ENCODE measurements at regions not wholly inside any gene's neighbourhood (a gene's known extent, or its start where the extent isn't known, plus 50 kb on each side); places are given as distances from the start of the nearest gene placed in this dataset.

DNA sequence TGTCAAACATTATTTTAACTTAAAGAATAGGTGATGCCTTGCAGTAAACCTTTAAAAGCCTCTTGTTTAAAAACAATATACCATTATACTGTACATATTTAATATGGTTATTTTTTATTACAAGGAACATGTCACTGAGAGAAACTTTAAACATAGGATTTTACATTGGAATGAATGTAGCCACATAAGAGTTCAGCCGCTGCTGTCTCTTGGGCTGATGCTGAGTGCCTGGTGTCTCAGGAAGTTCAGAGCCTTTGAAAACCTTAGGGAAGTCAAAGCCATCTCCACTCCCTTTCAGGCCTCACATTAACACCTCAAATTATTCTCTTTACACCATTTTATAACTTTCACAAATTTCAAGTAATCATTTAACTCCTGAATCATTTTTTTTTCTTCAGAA is 93.5 kb upstream of the DKK2 start (continued):
- TF ChIP-seq, protein P1, sequence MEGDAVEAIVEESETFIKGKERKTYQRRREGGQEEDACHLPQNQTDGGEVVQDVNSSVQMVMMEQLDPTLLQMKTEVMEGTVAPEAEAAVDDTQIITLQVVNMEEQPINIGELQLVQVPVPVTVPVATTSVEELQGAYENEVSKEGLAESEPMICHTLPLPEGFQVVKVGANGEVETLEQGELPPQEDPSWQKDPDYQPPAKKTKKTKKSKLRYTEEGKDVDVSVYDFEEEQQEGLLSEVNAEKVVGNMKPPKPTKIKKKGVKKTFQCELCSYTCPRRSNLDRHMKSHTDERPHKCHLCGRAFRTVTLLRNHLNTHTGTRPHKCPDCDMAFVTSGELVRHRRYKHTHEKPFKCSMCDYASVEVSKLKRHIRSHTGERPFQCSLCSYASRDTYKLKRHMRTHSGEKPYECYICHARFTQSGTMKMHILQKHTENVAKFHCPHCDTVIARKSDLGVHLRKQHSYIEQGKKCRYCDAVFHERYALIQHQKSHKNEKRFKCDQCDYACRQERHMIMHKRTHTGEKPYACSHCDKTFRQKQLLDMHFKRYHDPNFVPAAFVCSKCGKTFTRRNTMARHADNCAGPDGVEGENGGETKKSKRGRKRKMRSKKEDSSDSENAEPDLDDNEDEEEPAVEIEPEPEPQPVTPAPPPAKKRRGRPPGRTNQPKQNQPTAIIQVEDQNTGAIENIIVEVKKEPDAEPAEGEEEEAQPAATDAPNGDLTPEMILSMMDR (conservative IDR thresholded peaks at IDR 0.05; ENCODE audit: low read depth in 2 of 2) = no peak
- TF ChIP-seq POLR2AphosphoS5 (IDR thresholded peaks at IDR 0.05; ENCODE audit: low read depth) = no peak
- TF ChIP-seq, protein P2, sequence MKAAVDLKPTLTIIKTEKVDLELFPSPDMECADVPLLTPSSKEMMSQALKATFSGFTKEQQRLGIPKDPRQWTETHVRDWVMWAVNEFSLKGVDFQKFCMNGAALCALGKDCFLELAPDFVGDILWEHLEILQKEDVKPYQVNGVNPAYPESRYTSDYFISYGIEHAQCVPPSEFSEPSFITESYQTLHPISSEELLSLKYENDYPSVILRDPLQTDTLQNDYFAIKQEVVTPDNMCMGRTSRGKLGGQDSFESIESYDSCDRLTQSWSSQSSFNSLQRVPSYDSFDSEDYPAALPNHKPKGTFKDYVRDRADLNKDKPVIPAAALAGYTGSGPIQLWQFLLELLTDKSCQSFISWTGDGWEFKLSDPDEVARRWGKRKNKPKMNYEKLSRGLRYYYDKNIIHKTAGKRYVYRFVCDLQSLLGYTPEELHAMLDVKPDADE (IDR thresholded peaks at IDR 0.05) = no peak

DNA sequence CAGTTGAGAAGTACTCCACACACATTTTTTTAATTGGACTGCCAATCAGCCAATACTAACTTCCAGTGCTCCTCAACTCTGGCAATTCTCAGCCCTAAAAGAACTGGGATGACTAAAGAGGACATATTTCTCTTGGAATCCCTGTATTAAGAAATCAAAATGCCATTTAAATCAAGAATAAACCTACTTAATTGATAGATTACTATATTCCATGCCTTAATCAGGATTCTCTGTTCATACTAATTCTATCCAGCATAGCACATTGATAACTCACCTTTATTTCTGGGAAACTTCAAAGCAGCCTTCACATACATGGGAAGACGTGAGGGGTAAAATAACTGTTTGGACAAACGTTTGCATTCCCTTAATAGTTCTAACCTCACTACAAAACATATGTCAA is 93.0 kb upstream of the DKK2 start:
- H3K27ac ChIP-seq (ENCODE audit: low read depth) = no peak overlapping the region
- H3K27ac Mint-ChIP-seq = no peak overlapping the region
- no peak overlapping the region for H3K4me2 ChIP-seq
- no peaks in the 10 kb centered on the region for H3K9me3 Mint-ChIP-seq
- H3K4me3 Mint-ChIP-seq = no peak overlapping the region
- H2AFZ ChIP-seq = no peak overlapping the region
- H3K27me3 Mint-ChIP-seq (ENCODE audit: insufficient read depth, low read depth, poor library complexity) = peaks cover 3% of the 10 kb centered on the region
- DNase-seq (ENCODE audit: low spot score) (no peak), ATAC-seq (no peak)
- no peak overlapping the region for H3K4me3 ChIP-seq
- H3K27me3 ChIP-seq (ENCODE audit: insufficient read depth) = no peaks in the 10 kb centered on the region
- H3K9me2 ChIP-seq (ENCODE audit: insufficient read depth) = no peaks in the 10 kb centered on the region
- H3K36me3 Mint-ChIP-seq (ENCODE audit: low read depth) = no peaks in the 10 kb centered on the region
- no peak for TF ChIP-seq EZH2phosphoT487 (IDR thresholded peaks at IDR 0.05; ENCODE audit: unreplicated experiment)
- no peak for TF ChIP-seq POLR2AphosphoS5 (IDR thresholded peaks at IDR 0.05; ENCODE audit: low read depth)
- TF ChIP-seq ZNF331 (CRISPR knock-in tag; IDR thresholded peaks at IDR 0.05; ENCODE audit: low read depth) = no peak
- TF ChIP-seq REST (IDR thresholded peaks at IDR 0.05; ENCODE audit: unreplicated experiment) = no peak
- no peak for TF ChIP-seq CREB1 (CRISPR knock-in tag; IDR thresholded peaks at IDR 0.05; ENCODE audit: low read depth)
- no peaks in the 10 kb centered on the region for H3K36me3 ChIP-seq (ENCODE audit: insufficient read depth)
- H4K20me1 ChIP-seq (replicated peaks; ENCODE audit: insufficient read depth) = no peaks in the 10 kb centered on the region
- H3F3A ChIP-seq (replicated peaks; ENCODE audit: low read depth) = no peaks in the 10 kb centered on the region
- peaks cover 7% of the 10 kb centered on the region for H3K4me1 Mint-ChIP-seq
- no peaks in the 10 kb centered on the region for H3K79me2 ChIP-seq (replicated peaks; ENCODE audit: insufficient read depth)
- H3K4me1 ChIP-seq (ENCODE audit: insufficient read depth) = peaks cover 7% of the 10 kb centered on the region; the same call in 1 of the 2 replicates

- Mint-ChIP-seq H3K4me1 (peaks cover 7% of the 10 kb centered on the region), H3K9me3 (no peaks in the 10 kb centered on the region), H3K36me3 (ENCODE audit: low read depth) (no peaks in the 10 kb centered on the region), H3K27me3 (ENCODE audit: insufficient read depth, low read depth, poor library complexity) (peaks cover 3% of the 10 kb centered on the region), H3K4me3 (no peak overlapping the region), H3K27ac (no peak overlapping the region)
- Histone ChIP-seq H3F3A (replicated peaks; ENCODE audit: low read depth) (no peaks in the 10 kb centered on the region), H4K20me1 (replicated peaks; ENCODE audit: insufficient read depth) (no peaks in the 10 kb centered on the region), H3K79me2 (replicated peaks; ENCODE audit: insufficient read depth) (no peaks in the 10 kb centered on the region), H2AFZ (no peak overlapping the region), H3K36me3 (ENCODE audit: insufficient read depth) (no peaks in the 10 kb centered on the region), H3K4me1 (ENCODE audit: insufficient read depth) (peaks cover 7% of the 10 kb centered on the region; the same call in 1 of the 2 replicates), H3K4me2 (no peak overlapping the region), H3K4me3 (no peak overlapping the region), H3K27ac (ENCODE audit: low read depth) (no peak overlapping the region), H3K27me3 (ENCODE audit: insufficient read depth) (no peaks in the 10 kb centered on the region), H3K9me2 (ENCODE audit: insufficient read depth) (no peaks in the 10 kb centered on the region)
- no peak for ATAC-seq
- DNase-seq (ENCODE audit: low spot score) = no peak
- no peak for TF ChIP-seq POLR2AphosphoS5 (IDR thresholded peaks at IDR 0.05; ENCODE audit: low read depth)
- TF ChIP-seq, protein P1 (conservative IDR thresholded peaks at IDR 0.05; ENCODE audit: low read depth in 2 of 2) = no peak
- no peak for TF ChIP-seq NANOG (IDR thresholded peaks at IDR 0.05; ENCODE audit: borderline replicate concordance)
- TF ChIP-seq CREB1 (CRISPR knock-in tag; IDR thresholded peaks at IDR 0.05; ENCODE audit: low read depth) = no peak
- TF ChIP-seq REST (IDR thresholded peaks at IDR 0.05; ENCODE audit: unreplicated experiment) = no peak
- TF ChIP-seq ZNF114 (CRISPR knock-in tag; IDR thresholded peaks at IDR 0.05) = no peak
These were observed 92.0 kb upstream of the DKK2 start for GRCh38 chr4:107128116-107128515.

Data from GM23338 (cell line).